HCT116 (cell line): ENCODE measurements at regions not wholly inside any gene's neighbourhood (a gene's known extent, or its start where the extent isn't known, plus 50 kb on each side); places are given as distances from the start of the nearest gene placed in this dataset.

Experiments used
- ATF3 ChIP-seq: IDR thresholded peaks from 2 replicates; pipeline ENCODE4 v1.6.1; 2012
- CEBPB ChIP-seq: IDR thresholded peaks from 2 replicates; pipeline ENCODE4 v1.6.1; 2012; ENCODE audit warnings: low read depth
- EZH2 ChIP-seq: fragments of 200-600 bp; sonication (generic); IDR thresholded peaks from 2 replicates; pipeline ENCODE4 v1.6.1; 2017; ENCODE audit warnings: antibody characterized with exemption, mixed run types
- EZH2phosphoT487 ChIP-seq: fragments of 200-600 bp; IDR thresholded peaks from 2 replicates; pipeline ENCODE4 v1.6.1; 2018; ENCODE audit warnings: antibody characterized with exemption, borderline replicate concordance
- JUND ChIP-seq: IDR thresholded peaks from 2 replicates; pipeline ENCODE4 v1.6.1; 2012
- POLR2A ChIP-seq: IDR thresholded peaks from 2 replicates; pipeline ENCODE4 v1.7.0; 2011; ENCODE audit warnings: borderline replicate concordance; ENCODE audit not compliant: insufficient read depth, insufficient read length; ENCODE audit errors: extremely low read depth
- RAD21 ChIP-seq: IDR thresholded peaks from 2 replicates; pipeline ENCODE4 v1.6.1; 2012; ENCODE audit warnings: low read depth, mild to moderate bottlenecking
- SP1 ChIP-seq: IDR thresholded peaks from 2 replicates; pipeline ENCODE4 v1.6.1; 2012; ENCODE audit warnings: low read depth
- YY1 ChIP-seq: IDR thresholded peaks from 2 replicates; pipeline ENCODE4 v1.6.1; 2011; ENCODE audit warnings: low read length, low read depth, moderate library complexity, mild to moderate bottlenecking; ENCODE audit not compliant: insufficient replicate concordance; ENCODE audit errors: extremely low read depth
- ZFX ChIP-seq: fragments of 450-650 bp; IDR thresholded peaks from 2 replicates; pipeline ENCODE4 v1.6.1; 2017
- ZNF274 ChIP-seq: fragments of 200-500 bp; sonication (Bioruptor generic); IDR thresholded peaks from 2 replicates; pipeline ENCODE4 v1.6.1; 2014; ENCODE audit warnings: mild to moderate bottlenecking, low read depth, low read length, inconsistent platforms
- TF ChIP-seq, protein P1 (sequence below), 3 experiments: fragments of 200-600 bp in 1 of 3; sonication (generic) in 1 of 3; IDR thresholded peaks in 2 of 3; conservative IDR thresholded peaks in 1 of 3; 2 replicates each; pipeline ENCODE4 v1.5.1; 2012 to 2017; ENCODE audit warnings: low read depth in 2 of 3, low read length in 2 of 3, antibody characterized with exemption in 1 of 3, borderline replicate concordance in 1 of 3, control low read depth in 1 of 3, mild to moderate bottlenecking in 1 of 3, mixed read lengths in 1 of 3, mixed run types in 1 of 3, moderate library complexity in 1 of 3; ENCODE audit not compliant: insufficient read depth in 1 of 3
- TF ChIP-seq, protein P2 (sequence below): IDR thresholded peaks from 2 replicates; pipeline ENCODE4 v1.6.1; 2012; ENCODE audit warnings: low read depth

DNA sequence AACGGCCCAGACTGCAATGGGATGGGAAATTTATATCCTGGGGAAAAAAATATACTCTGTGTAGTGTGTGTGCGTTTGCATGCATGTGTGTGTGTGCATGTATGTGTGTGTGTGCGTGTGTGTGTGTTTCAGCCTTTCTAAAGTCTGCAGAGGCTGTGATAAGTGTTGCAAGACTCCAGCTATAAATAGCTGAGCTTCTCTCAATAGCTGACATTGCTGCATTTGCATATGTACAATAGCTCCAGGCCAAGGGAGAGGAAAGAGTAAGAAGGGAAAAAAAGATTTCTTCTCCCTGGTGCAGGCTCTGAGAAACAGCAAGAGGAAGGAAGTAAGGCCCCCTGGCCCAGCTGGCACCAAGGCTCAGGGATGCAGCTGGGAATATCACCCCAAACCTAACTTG, 483.0 kb downstream of the MN1 start:
- TF ChIP-seq, protein P1, sequence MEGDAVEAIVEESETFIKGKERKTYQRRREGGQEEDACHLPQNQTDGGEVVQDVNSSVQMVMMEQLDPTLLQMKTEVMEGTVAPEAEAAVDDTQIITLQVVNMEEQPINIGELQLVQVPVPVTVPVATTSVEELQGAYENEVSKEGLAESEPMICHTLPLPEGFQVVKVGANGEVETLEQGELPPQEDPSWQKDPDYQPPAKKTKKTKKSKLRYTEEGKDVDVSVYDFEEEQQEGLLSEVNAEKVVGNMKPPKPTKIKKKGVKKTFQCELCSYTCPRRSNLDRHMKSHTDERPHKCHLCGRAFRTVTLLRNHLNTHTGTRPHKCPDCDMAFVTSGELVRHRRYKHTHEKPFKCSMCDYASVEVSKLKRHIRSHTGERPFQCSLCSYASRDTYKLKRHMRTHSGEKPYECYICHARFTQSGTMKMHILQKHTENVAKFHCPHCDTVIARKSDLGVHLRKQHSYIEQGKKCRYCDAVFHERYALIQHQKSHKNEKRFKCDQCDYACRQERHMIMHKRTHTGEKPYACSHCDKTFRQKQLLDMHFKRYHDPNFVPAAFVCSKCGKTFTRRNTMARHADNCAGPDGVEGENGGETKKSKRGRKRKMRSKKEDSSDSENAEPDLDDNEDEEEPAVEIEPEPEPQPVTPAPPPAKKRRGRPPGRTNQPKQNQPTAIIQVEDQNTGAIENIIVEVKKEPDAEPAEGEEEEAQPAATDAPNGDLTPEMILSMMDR (IDR thresholded peaks at IDR 0.05 in 2 of 3, conservative IDR thresholded peaks at IDR 0.05 in 1 of 3; ENCODE audit: borderline replicate concordance in 1 of 3, insufficient read depth in 1 of 3, low read depth in 2 of 3, low read length in 2 of 3) = no peak
- TF ChIP-seq POLR2A = no peak
- no peak for TF ChIP-seq ATF3
- TF ChIP-seq CEBPB = no peak
- TF ChIP-seq RAD21 = no peak
- TF ChIP-seq ZNF274 = no peak
- no peak for TF ChIP-seq ZFX
- no peak for TF ChIP-seq EZH2phosphoT487
- TF ChIP-seq, protein P2, sequence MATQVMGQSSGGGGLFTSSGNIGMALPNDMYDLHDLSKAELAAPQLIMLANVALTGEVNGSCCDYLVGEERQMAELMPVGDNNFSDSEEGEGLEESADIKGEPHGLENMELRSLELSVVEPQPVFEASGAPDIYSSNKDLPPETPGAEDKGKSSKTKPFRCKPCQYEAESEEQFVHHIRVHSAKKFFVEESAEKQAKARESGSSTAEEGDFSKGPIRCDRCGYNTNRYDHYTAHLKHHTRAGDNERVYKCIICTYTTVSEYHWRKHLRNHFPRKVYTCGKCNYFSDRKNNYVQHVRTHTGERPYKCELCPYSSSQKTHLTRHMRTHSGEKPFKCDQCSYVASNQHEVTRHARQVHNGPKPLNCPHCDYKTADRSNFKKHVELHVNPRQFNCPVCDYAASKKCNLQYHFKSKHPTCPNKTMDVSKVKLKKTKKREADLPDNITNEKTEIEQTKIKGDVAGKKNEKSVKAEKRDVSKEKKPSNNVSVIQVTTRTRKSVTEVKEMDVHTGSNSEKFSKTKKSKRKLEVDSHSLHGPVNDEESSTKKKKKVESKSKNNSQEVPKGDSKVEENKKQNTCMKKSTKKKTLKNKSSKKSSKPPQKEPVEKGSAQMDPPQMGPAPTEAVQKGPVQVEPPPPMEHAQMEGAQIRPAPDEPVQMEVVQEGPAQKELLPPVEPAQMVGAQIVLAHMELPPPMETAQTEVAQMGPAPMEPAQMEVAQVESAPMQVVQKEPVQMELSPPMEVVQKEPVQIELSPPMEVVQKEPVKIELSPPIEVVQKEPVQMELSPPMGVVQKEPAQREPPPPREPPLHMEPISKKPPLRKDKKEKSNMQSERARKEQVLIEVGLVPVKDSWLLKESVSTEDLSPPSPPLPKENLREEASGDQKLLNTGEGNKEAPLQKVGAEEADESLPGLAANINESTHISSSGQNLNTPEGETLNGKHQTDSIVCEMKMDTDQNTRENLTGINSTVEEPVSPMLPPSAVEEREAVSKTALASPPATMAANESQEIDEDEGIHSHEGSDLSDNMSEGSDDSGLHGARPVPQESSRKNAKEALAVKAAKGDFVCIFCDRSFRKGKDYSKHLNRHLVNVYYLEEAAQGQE = no peak
- no peak for TF ChIP-seq JUND
- TF ChIP-seq YY1 = no peak
- no peak for TF ChIP-seq SP1
- no peak for TF ChIP-seq EZH2
